Vagina (tissue), 2 donors: ENCODE measurements at regions not wholly inside any gene's neighbourhood (a gene's known extent, or its start where the extent isn't known, plus 50 kb on each side); places are given as distances from the start of the nearest gene placed in this dataset.

Experiments used
- CTCF ChIP-seq, 3 experiments: fragments of 450-650 bp in 2 of 3; fragments of 200-600 bp in 1 of 3; sonication (generic) in 1 of 3; IDR thresholded peaks; one replicate each; pipeline ENCODE4 v1.5.1; 2017 to 2019; ENCODE audit warnings: antibody characterized with exemption in 3 of 3, mild to moderate bottlenecking in 2 of 3, moderate library complexity in 2 of 3
- POLR2A ChIP-seq, 2 donors: fragments of 450-650 bp; IDR thresholded peaks; one replicate each; pipeline ENCODE4 v1.6.1; 2017; ENCODE audit warnings: antibody characterized with exemption in 2 of 2, mild to moderate bottlenecking in 2 of 2, moderate library complexity in 2 of 2
- POLR2AphosphoS5 ChIP-seq, 2 donors: sonication (generic); formaldehyde crosslinking; IDR thresholded peaks; one replicate each; pipeline ENCODE4 v1.9.0; 2017; ENCODE audit warnings: antibody characterized with exemption in 2 of 2, mild to moderate bottlenecking in 2 of 2, low read depth in 1 of 2; ENCODE audit not compliant: insufficient read depth in 1 of 2

- TF ChIP-seq CTCF (IDR thresholded peaks at IDR 0.05) (no peak), POLR2A (IDR thresholded peaks at IDR 0.05) (no peak), POLR2AphosphoS5 (IDR thresholded peaks at IDR 0.05; ENCODE audit: insufficient read depth in 1 of 2, low read depth in 1 of 2) (no peak)
These were observed 61.5 kb upstream of the RIPOR2 start for GRCh38 chr6:24997231-24997630.
